Endothelial cell of umbilical vein (primary cell): ENCODE measurements at regions not wholly inside any gene's neighbourhood (a gene's known extent, or its start where the extent isn't known, plus 50 kb on each side); places are given as distances from the start of the nearest gene placed in this dataset.

Source experiments
- BruUV-seq: library from RNA; stranded (reverse); fragments of 400-500 nt; replicated peaks from 2 replicates; lab custom pipeline; 2021; lab: Mats Ljungman, UMichigan
- CTCF ChIA-PET: fragments of 300-600, 350-600 bp; sonication (Branson Sonifier 250); formaldehyde crosslinking; loops from one replicate; lab custom pipeline; 2021; ENCODE audit warnings: antibody characterized with exemption, inconsistent platforms; lab: Charles Lee
- POLR2A ChIA-PET: fragments of 300-600, 350-600 bp; sonication (Branson Sonifier 250); formaldehyde crosslinking; loops from one replicate; lab custom pipeline; 2021; ENCODE audit warnings: antibody characterized with exemption, inconsistent platforms; lab: Charles Lee
- DNase-seq: peaks from one replicate; pipeline ENCODE4 v3.0.0-alpha.2; 2011; ENCODE audit warnings: low read depth, low spot score
- FAIRE-seq: peaks from 2 replicates; lab custom pipeline; 2011; peaks lifted over from hg19 to GRCh38; lab: Jason Lieb, UNC
- H2AFZ ChIP-seq: 2 replicates; pipeline ENCODE4 v1.6.0; 2012; ENCODE audit warnings: low read depth, low read length, control low read depth, inconsistent platforms
- H3K27ac ChIP-seq: 2 replicates; pipeline ENCODE4 v1.5.1; 2011; ENCODE audit warnings: low read depth, mild to moderate bottlenecking, control low read depth, low read length, moderate library complexity; ENCODE audit not compliant: insufficient read depth
- H3K27me3 ChIP-seq, 2 experiments: 2 replicates each; pipeline versions ENCODE4 v1.6.0 to v1.6.1; 2011; ENCODE audit warnings: low read length in 2 of 2, mixed read lengths in 1 of 2; ENCODE audit not compliant: control insufficient read depth in 2 of 2, insufficient read depth in 2 of 2
- H3K36me3 ChIP-seq, 2 experiments: 2 replicates in 1 of 2; 3 replicates in 1 of 2; pipeline ENCODE4 v1.5.1; 2011; ENCODE audit warnings: low read length in 2 of 2, mild to moderate bottlenecking in 1 of 2, moderate library complexity in 1 of 2; ENCODE audit not compliant: control insufficient read depth in 2 of 2, insufficient read depth in 2 of 2; ENCODE audit errors: extremely low read depth in 1 of 2
- H3K4me1 ChIP-seq: 3 replicates; pipeline ENCODE4 v1.5.1; 2011; ENCODE audit warnings: mild to moderate bottlenecking, low read length; ENCODE audit not compliant: control insufficient read depth, insufficient read depth; ENCODE audit errors: extremely low read depth
- H3K4me2 ChIP-seq: 2 replicates; pipeline ENCODE4 v1.6.1; 2011; ENCODE audit warnings: low read length, control low read depth, mixed read lengths; ENCODE audit not compliant: insufficient read depth
- H3K4me3 ChIP-seq, 3 experiments: fragments of 200-600 bp in 1 of 3; sonication (generic), shearing (Covaris generic) in 1 of 3; replicated peaks in 1 of 3; 2 replicates each; pipeline ENCODE4 v1.5.1; 2011 to 2016; ENCODE audit warnings: control low read depth in 3 of 3, low read length in 3 of 3, mild to moderate bottlenecking in 2 of 3, inconsistent platforms in 1 of 3, low read depth in 1 of 3, moderate library complexity in 1 of 3; ENCODE audit not compliant: insufficient read depth in 1 of 3
- H3K79me2 ChIP-seq: 2 replicates; pipeline ENCODE4 v1.6.0; 2012; ENCODE audit warnings: low read length, inconsistent platforms; ENCODE audit not compliant: control insufficient read depth, insufficient read depth
- H3K9ac ChIP-seq: replicated peaks from 2 replicates; pipeline ENCODE3; 2011; ENCODE audit warnings: low read length, control low read depth; ENCODE audit not compliant: insufficient read depth; ENCODE audit errors: extremely low read depth
- H3K9me1 ChIP-seq: replicated peaks from 3 replicates; pipeline ENCODE4 v1.6.0; 2011; ENCODE audit warnings: mild to moderate bottlenecking, low read length; ENCODE audit not compliant: control insufficient read depth, insufficient read depth; ENCODE audit errors: extremely low read depth
- H3K9me3 ChIP-seq: replicated peaks from 2 replicates; pipeline ENCODE4 v1.5.1; 2012; ENCODE audit warnings: low read length, inconsistent platforms; ENCODE audit not compliant: control insufficient read depth, insufficient read depth
- H4K20me1 ChIP-seq: replicated peaks from 2 replicates; pipeline ENCODE3; 2011; ENCODE audit warnings: mild to moderate bottlenecking, low read length; ENCODE audit not compliant: control insufficient read depth, insufficient read depth; ENCODE audit errors: extremely low read depth
- EZH2 ChIP-seq: IDR thresholded peaks from 2 replicates; pipeline ENCODE4 v1.6.1; 2012; ENCODE audit warnings: borderline replicate concordance, low read depth, mild to moderate bottlenecking, moderate library complexity, low read length, inconsistent platforms; ENCODE audit not compliant: severe bottlenecking
- FOS ChIP-seq: IDR thresholded peaks from 2 replicates; pipeline ENCODE4 v1.6.1; 2011; ENCODE audit warnings: mild to moderate bottlenecking, low read length, moderate library complexity, borderline replicate concordance; ENCODE audit not compliant: insufficient read depth
- GATA2 ChIP-seq: IDR thresholded peaks from 2 replicates; pipeline ENCODE4 v1.7.0; 2011; ENCODE audit warnings: low read depth, mild to moderate bottlenecking, moderate library complexity, mixed read lengths, low read length; ENCODE audit not compliant: insufficient read length, insufficient read depth
- JUN ChIP-seq: IDR thresholded peaks from 2 replicates; pipeline ENCODE4 v1.6.1; 2011; ENCODE audit warnings: borderline replicate concordance, low read depth; ENCODE audit not compliant: insufficient read length, insufficient read depth
- MAX ChIP-seq: IDR thresholded peaks from 2 replicates; pipeline ENCODE4 v1.6.1; 2011; ENCODE audit not compliant: insufficient read depth, insufficient read length
- MYC ChIP-seq: IDR thresholded peaks from one replicate; pipeline ENCODE4 v1.6.1; 2011; ENCODE audit warnings: mild to moderate bottlenecking, low read depth, low read length
- POLR2A ChIP-seq: IDR thresholded peaks from 2 replicates; pipeline ENCODE4 v1.6.1; 2012; ENCODE audit warnings: low read depth, mild to moderate bottlenecking, control low read depth, low read length
- POLR2AphosphoS5 ChIP-seq: IDR thresholded peaks from 2 replicates; pipeline ENCODE4 v1.6.1; 2012; ENCODE audit warnings: low read depth, mild to moderate bottlenecking, control low read depth, low read length, moderate library complexity; ENCODE audit not compliant: insufficient read depth
- dilution Hi-C: fragments of 300-500 bp; cut with MboI; formaldehyde crosslinking; loops from one replicate; pipeline ENCODE4 v1.15.0; 2019; ENCODE audit warnings: low sequenced_read_pairs; ENCODE audit not compliant: extremely low pct_ligation_motif_present
- intact Hi-C: fragments of 100-400 bp; cut with micrococcal nuclease; formaldehyde crosslinking; loops from one replicate; pipeline ENCODE4 v1.10.0; 2022
- TF ChIP-seq, protein P1 (sequence below), 2 donors: IDR thresholded peaks; 1 replicate in 1 of 2; 2 replicates in 1 of 2; pipeline ENCODE4 v1.5.1; 2011; ENCODE audit warnings: low read length in 2 of 2, mild to moderate bottlenecking in 2 of 2, moderate library complexity in 2 of 2, control low read depth in 1 of 2, inconsistent platforms in 1 of 2, low read depth in 1 of 2; ENCODE audit not compliant: insufficient read depth in 1 of 2; ENCODE audit errors: extremely low read depth in 1 of 2

GRCh38 chr13:104571893-104572229, 1505.6 kb upstream of the SLC10A2 start:
- ChIA-PET CTCF (interaction anchor here (0.7 to 3.9 kb wide), 33 partner anchors 8 to 1998 kb away, joined by 3 to 45 read pairs (median 4); partner anchors contain the start of gene EFNB2), POLR2A (no interaction called here)
- no peaks in the 10 kb centered on the region for H3K4me1 ChIP-seq
- no peak for DNase-seq
- intact Hi-C loops (loop anchor here (1.0 to 10.0 kb wide), 6 partner anchors 255 to 1964 kb away; no protein-coding TSS in a partner anchor), dilution Hi-C loops (no loop called here)
- H3K4me2 ChIP-seq: no peak overlapping the region
- no peak overlapping the region for H3K9ac ChIP-seq
- H3K79me2 ChIP-seq: no peaks in the 10 kb centered on the region
- H3K9me3 ChIP-seq: no peaks in the 10 kb centered on the region
- no peaks in the 10 kb centered on the region for H3K27me3 ChIP-seq
- peak overlapping the region; percentile 43 for H2AFZ ChIP-seq
- no peaks in the 10 kb centered on the region for H3K36me3 ChIP-seq
- TF ChIP-seq GATA2: no peak
- TF ChIP-seq JUN: no peak
- TF ChIP-seq EZH2: no peak
- TF ChIP-seq POLR2A: no peak
- TF ChIP-seq MYC: no peak
- TF ChIP-seq FOS: no peak
- no peak for TF ChIP-seq MAX
- TF ChIP-seq, protein P1, sequence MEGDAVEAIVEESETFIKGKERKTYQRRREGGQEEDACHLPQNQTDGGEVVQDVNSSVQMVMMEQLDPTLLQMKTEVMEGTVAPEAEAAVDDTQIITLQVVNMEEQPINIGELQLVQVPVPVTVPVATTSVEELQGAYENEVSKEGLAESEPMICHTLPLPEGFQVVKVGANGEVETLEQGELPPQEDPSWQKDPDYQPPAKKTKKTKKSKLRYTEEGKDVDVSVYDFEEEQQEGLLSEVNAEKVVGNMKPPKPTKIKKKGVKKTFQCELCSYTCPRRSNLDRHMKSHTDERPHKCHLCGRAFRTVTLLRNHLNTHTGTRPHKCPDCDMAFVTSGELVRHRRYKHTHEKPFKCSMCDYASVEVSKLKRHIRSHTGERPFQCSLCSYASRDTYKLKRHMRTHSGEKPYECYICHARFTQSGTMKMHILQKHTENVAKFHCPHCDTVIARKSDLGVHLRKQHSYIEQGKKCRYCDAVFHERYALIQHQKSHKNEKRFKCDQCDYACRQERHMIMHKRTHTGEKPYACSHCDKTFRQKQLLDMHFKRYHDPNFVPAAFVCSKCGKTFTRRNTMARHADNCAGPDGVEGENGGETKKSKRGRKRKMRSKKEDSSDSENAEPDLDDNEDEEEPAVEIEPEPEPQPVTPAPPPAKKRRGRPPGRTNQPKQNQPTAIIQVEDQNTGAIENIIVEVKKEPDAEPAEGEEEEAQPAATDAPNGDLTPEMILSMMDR (IDR thresholded peaks at IDR 0.05; ENCODE audit: extremely low read depth in 1 of 2, insufficient read depth in 1 of 2, low read depth in 1 of 2, low read length in 2 of 2): no peak
- TF ChIP-seq POLR2AphosphoS5: no peak
- H3K9me1 ChIP-seq: no peaks in the 10 kb centered on the region
- H3K4me3 ChIP-seq: no peak overlapping the region
- no peaks in the 10 kb centered on the region for H4K20me1 ChIP-seq
- BruUV-seq: no TSS peak
- no peak overlapping the region for H3K27ac ChIP-seq
- FAIRE-seq: no peak
